IPS DF 6.9 (cell line): ENCODE measurements at regions not wholly inside any gene's neighbourhood (a gene's known extent, or its start where the extent isn't known, plus 50 kb on each side); places are given as distances from the start of the nearest gene placed in this dataset.
"Not testable (repeated sequence)": the region's sequence is repeated elsewhere in the genome, so short reads cannot be mapped to it uniquely, and the experiment has no call there.

Source experiments
- DNase-seq: peaks from one replicate; pipeline ENCODE4 v3.0.0-alpha.2; 2013; ENCODE audit warnings: low read depth, low spot score
- H3K27ac ChIP-seq: one replicate; pipeline ENCODE4 v1.5.1; 2013; ENCODE audit warnings: low read length, control low read depth
- H3K27me3 ChIP-seq: 2 replicates; pipeline ENCODE4 v1.6.1; 2013; ENCODE audit warnings: mild to moderate bottlenecking, low read length; ENCODE audit not compliant: control insufficient read depth, insufficient read depth
- H3K36me3 ChIP-seq: 2 replicates; pipeline ENCODE4 v1.6.1; 2013; ENCODE audit warnings: low read length; ENCODE audit not compliant: control insufficient read depth, insufficient read depth
- H3K4me1 ChIP-seq: 2 replicates; pipeline ENCODE4 v1.6.1; 2013; ENCODE audit warnings: low read length; ENCODE audit not compliant: control insufficient read depth, insufficient read depth
- H3K4me3 ChIP-seq: 2 replicates; pipeline ENCODE4 v1.5.1; 2013; ENCODE audit warnings: mild to moderate bottlenecking, low read length
- H3K9me3 ChIP-seq: 2 replicates; pipeline ENCODE4 v1.6.1; 2013; ENCODE audit warnings: low read length, inconsistent platforms; ENCODE audit not compliant: control insufficient read depth, insufficient read depth
- WGBS: extraction: QIAGEN DNeasy Blood & Tissue Kit; methylation state at CpG from one replicate; pipeline ENCODE4 v1.1.7; 2013; ENCODE audit warnings: mixed read lengths, missing lambda C conversion rate; ENCODE audit not compliant: insufficient read length, insufficient coverage; 5-methylcytosine and 5-hydroxymethylcytosine counted together

- no peak overlapping the region for H3K27ac ChIP-seq
- H3K4me3 ChIP-seq: no peak overlapping the region
- no peaks in the 10 kb centered on the region for H3K4me1 ChIP-seq
- DNase-seq: no peak
- H3K9me3 ChIP-seq: no peaks in the 10 kb centered on the region; the same call in 1 of the 2 replicates
- no peaks in the 10 kb centered on the region for H3K36me3 ChIP-seq
- H3K27me3 ChIP-seq: no peaks in the 10 kb centered on the region
- 100% methylated on average over 1 of the region's 3 CpGs for WGBS
These were observed 120.7 kb downstream of the NAA11 start for GRCh38 chr4:79205121-79205520.

GRCh38 chr4:79201971-79202370 is 123.9 kb downstream of the NAA11 start:
- H3K4me3 ChIP-seq: no peak overlapping the region
- H3K9me3 ChIP-seq: no peaks in the 10 kb centered on the region; the same call in 1 of the 2 replicates
- no peaks in the 10 kb centered on the region for H3K4me1 ChIP-seq
- no peaks in the 10 kb centered on the region for H3K27me3 ChIP-seq
- WGBS: no CpG with 5 or more reads among the region's 2 CpGs
- H3K36me3 ChIP-seq: no peaks in the 10 kb centered on the region
- H3K27ac ChIP-seq: no peak overlapping the region
- no peak for DNase-seq

- DNase-seq: no peak
- Histone ChIP-seq H3K27ac (no peak overlapping the region), H3K9me3 (no peaks in the 10 kb centered on the region; the same call in 1 of the 2 replicates), H3K4me1 (no peaks in the 10 kb centered on the region), H3K36me3 (no peaks in the 10 kb centered on the region), H3K27me3 (no peaks in the 10 kb centered on the region), H3K4me3 (no peak overlapping the region)
- no CpG with 5 or more reads among the region's 2 CpGs for WGBS
These were observed 126.1 kb downstream of the NAA11 start for GRCh38 chr4:79199743-79200142.

- no peaks in the 10 kb centered on the region for H3K4me1 ChIP-seq
- H3K9me3 ChIP-seq: no peaks in the 10 kb centered on the region; the same call in 1 of the 2 replicates
- H3K27me3 ChIP-seq: no peaks in the 10 kb centered on the region
- no peak overlapping the region for H3K4me3 ChIP-seq
- H3K36me3 ChIP-seq: no peaks in the 10 kb centered on the region
- H3K27ac ChIP-seq: no peak overlapping the region
- WGBS: no CpG with 5 or more reads among the region's 5 CpGs
- no peak for DNase-seq
These were observed 126.8 kb downstream of the NAA11 start for GRCh38 chr4:79198951-79199587.

- Histone ChIP-seq H3K27me3 (no peaks in the 10 kb centered on the region), H3K9me3 (no peaks in the 10 kb centered on the region; the same call in 1 of the 2 replicates), H3K36me3 (no peaks in the 10 kb centered on the region), H3K4me3 (no peak overlapping the region), H3K4me1 (no peaks in the 10 kb centered on the region), H3K27ac (no peak overlapping the region)
- 100% methylated on average over 1 of the region's 3 CpGs for WGBS
- no peak for DNase-seq
These were observed 128.4 kb downstream of the NAA11 start for GRCh38 chr4:79197275-79198009.

GRCh38 chr4:79191292-79191691 is 134.6 kb downstream of the NAA11 start:
- H3K9me3 ChIP-seq, H3K27me3 ChIP-seq, H3K27ac ChIP-seq, H3K4me1 ChIP-seq, H3K4me3 ChIP-seq, H3K36me3 ChIP-seq, DNase-seq: not testable (repeated sequence)
- WGBS: no CpG with 5 or more reads among the region's 1 CpG

GRCh38 chr4:79185526-79186045 is 140.3 kb downstream of the NAA11 start:
- no peak overlapping the region for H3K4me3 ChIP-seq
- no peak for DNase-seq
- no CpG with 5 or more reads among the region's 3 CpGs for WGBS
- no peaks in the 10 kb centered on the region for H3K4me1 ChIP-seq
- H3K27ac ChIP-seq: no peak overlapping the region
- no peaks in the 10 kb centered on the region; the same call in 1 of the 2 replicates for H3K9me3 ChIP-seq
- H3K27me3 ChIP-seq: no peaks in the 10 kb centered on the region
- H3K36me3 ChIP-seq: no peaks in the 10 kb centered on the region

GRCh38 chr4:79184476-79184875 is 141.4 kb downstream of the NAA11 start:
- Histone ChIP-seq H3K27me3 (no peaks in the 10 kb centered on the region), H3K27ac (no peak overlapping the region), H3K9me3 (no peaks in the 10 kb centered on the region; the same call in 1 of the 2 replicates), H3K4me1 (no peaks in the 10 kb centered on the region), H3K4me3 (no peak overlapping the region), H3K36me3 (no peaks in the 10 kb centered on the region)
- WGBS: no CpG with 5 or more reads among the region's 4 CpGs
- no peak for DNase-seq

- WGBS: no CpG with 5 or more reads among the region's 3 CpGs
- no peak overlapping the region for H3K27ac ChIP-seq
- DNase-seq: no peak
These were observed 143.7 kb downstream of the NAA11 start for GRCh38 chr4:79182209-79182608.

GRCh38 chr4:79181190-79181589 is 144.7 kb downstream of the NAA11 start:
- no peaks in the 10 kb centered on the region for H3K4me1 ChIP-seq
- DNase-seq: no peak
- no peaks in the 10 kb centered on the region for H3K36me3 ChIP-seq
- no peaks in the 10 kb centered on the region for H3K27me3 ChIP-seq
- H3K9me3 ChIP-seq: no peaks in the 10 kb centered on the region; the same call in 1 of the 2 replicates
- H3K27ac ChIP-seq: no peak overlapping the region
- no CpG with 5 or more reads among the region's 7 CpGs for WGBS
- H3K4me3 ChIP-seq: no peak overlapping the region

More at GRCh38 chr4:79182209-79182608, 143.7 kb downstream of the NAA11 start:
- no peaks in the 10 kb centered on the region for H3K36me3 ChIP-seq
- no peak overlapping the region for H3K4me3 ChIP-seq
- H3K9me3 ChIP-seq: no peaks in the 10 kb centered on the region; the same call in 1 of the 2 replicates
- H3K27me3 ChIP-seq: no peaks in the 10 kb centered on the region
- H3K4me1 ChIP-seq: no peaks in the 10 kb centered on the region
